ENCODE measurements at regions not wholly inside any gene's neighbourhood (a gene's known extent, or its start where the extent isn't known, plus 50 kb on each side); places are given as distances from the start of the nearest gene placed in this dataset.

DNA sequence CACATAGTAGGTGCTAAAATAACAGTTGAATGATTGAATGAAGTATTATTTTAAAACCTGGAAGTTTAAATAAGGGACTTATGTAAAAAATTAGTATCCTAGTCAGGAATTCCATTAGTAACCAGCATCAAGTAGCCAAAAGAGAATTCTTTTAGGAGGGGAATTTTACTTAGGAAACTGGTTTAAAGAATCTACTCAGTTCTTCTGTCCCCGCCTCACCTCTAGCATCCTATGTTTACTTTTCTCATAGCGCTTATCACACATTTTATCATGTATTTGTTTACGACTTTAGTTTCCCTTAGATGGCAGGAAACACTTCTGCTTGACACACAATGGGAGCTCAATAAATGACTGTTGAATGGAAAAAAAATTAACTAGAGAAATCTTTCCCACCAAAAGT, 229.0 kb downstream of the KLF5 start:
- Histone ChIP-seq H3K23ac (ENCODE audit: low read depth, low read length) (no peak overlapping the region), H3K36me3 (ENCODE audit: control insufficient read depth, insufficient read depth, low read length) (no peaks in the 10 kb centered on the region), H3K9ac (ENCODE audit: low read depth, low read length) (no peak overlapping the region), H2AFZ (replicated peaks; ENCODE audit: low read length, poor library complexity) (no peak overlapping the region), H3K27ac (ENCODE audit: insufficient read depth, low read length) (no peak overlapping the region), H3K14ac (replicated peaks; ENCODE audit: low read depth, low read length) (no peak overlapping the region), H3K9me1 (ENCODE audit: insufficient read depth, low read length) (no peaks in the 10 kb centered on the region), H3K9me3 (ENCODE audit: control insufficient read depth, insufficient read depth, low read length) (no peaks in the 10 kb centered on the region), H3K56ac (ENCODE audit: extremely low read depth, insufficient read depth, low read length) (no peak overlapping the region), H2BK120ac (ENCODE audit: low read depth, low read length) (no peak overlapping the region), H4K91ac (ENCODE audit: insufficient read depth, low read depth, low read length) (no peak overlapping the region), H4K5ac (ENCODE audit: low read depth, low read length) (no peak overlapping the region), H3K18ac (ENCODE audit: low read depth, low read length) (no peak overlapping the region), H3K4me1 (ENCODE audit: control insufficient read depth, insufficient read depth, low read length) (no peaks in the 10 kb centered on the region), H3K4ac (ENCODE audit: low read depth, low read length) (no peak overlapping the region), H2BK15ac (ENCODE audit: low read depth, low read length) (no peak overlapping the region), H3K27me3 (ENCODE audit: control insufficient read depth, insufficient read depth, low read length) (no peaks in the 10 kb centered on the region), H4K8ac (ENCODE audit: low read depth in 2 of 2, low read length in 2 of 2) (no peak overlapping the region), H4K20me1 (ENCODE audit: insufficient read depth, low read length) (no peaks in the 10 kb centered on the region), H3K4me2 (ENCODE audit: low read depth, low read length) (no peak overlapping the region), H3K4me3 (ENCODE audit: insufficient read depth, low read depth, low read length) (no peak overlapping the region), H2BK5ac (ENCODE audit: low read depth, low read length, poor library complexity, severe bottlenecking) (no peak overlapping the region), H3K79me1 (ENCODE audit: low read depth in 1 of 2, low read length in 2 of 2) (no peaks in the 10 kb centered on the region), H2AK9ac (replicated peaks; ENCODE audit: low read depth, low read length, poor library complexity) (no peak overlapping the region), H2AK5ac (ENCODE audit: low read depth, low read length) (no peak overlapping the region), H2BK20ac (ENCODE audit: low read depth, low read length) (no peak overlapping the region)
- in situ Hi-C loops (cut with MboI; ENCODE audit: low sequenced_read_pairs) (no loop called here), dilution Hi-C loops (cut with HindIII; ENCODE audit: low sequenced_read_pairs, unreplicated experiment) (no loop called here), intact Hi-C loops (cut with micrococcal nuclease) (no loop called here)
- ChIA-PET CTCF (no interaction called here), POLR2A (ENCODE audit: unreplicated experiment) (no interaction called here)
- no TSS peak for BruUV-seq (replicated peaks)
- DNase-seq, result no peak
- no CpG with 5 or more reads among the region's 3 CpGs for WGBS, 2 experiments (ENCODE audit: extremely low coverage in 2 of 2, insufficient read length in 1 of 2)
- no peak for ATAC-seq (ENCODE audit: low read depth)
- TF ChIP-seq SMC3 (IDR thresholded peaks at IDR 0.05; ENCODE audit: low read depth, low read length) (no peak), MXI1 (IDR thresholded peaks at IDR 0.05; ENCODE audit: borderline replicate concordance, low read depth, low read length) (no peak), ELK1 (IDR thresholded peaks at IDR 0.05; ENCODE audit: borderline replicate concordance, low read depth, low read length) (no peak), FOS (IDR thresholded peaks at IDR 0.05; ENCODE audit: low read depth, low read length) (no peak), RFX5 (IDR thresholded peaks at IDR 0.05; ENCODE audit: low read depth, low read length) (no peak), MAFK (IDR thresholded peaks at IDR 0.05; ENCODE audit: low read depth, low read length) (no peak), RCOR1 (IDR thresholded peaks at IDR 0.05; ENCODE audit: insufficient replicate concordance, low read length) (no peak)
- TF ChIP-seq, protein P1, sequence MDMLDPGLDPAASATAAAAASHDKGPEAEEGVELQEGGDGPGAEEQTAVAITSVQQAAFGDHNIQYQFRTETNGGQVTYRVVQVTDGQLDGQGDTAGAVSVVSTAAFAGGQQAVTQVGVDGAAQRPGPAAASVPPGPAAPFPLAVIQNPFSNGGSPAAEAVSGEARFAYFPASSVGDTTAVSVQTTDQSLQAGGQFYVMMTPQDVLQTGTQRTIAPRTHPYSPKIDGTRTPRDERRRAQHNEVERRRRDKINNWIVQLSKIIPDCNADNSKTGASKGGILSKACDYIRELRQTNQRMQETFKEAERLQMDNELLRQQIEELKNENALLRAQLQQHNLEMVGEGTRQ (IDR thresholded peaks at IDR 0.05; ENCODE audit: low read depth, low read length), result no peak
